NCI-H2227 treated with DMSO at 0.1 percent for 48 hours (cell line): ENCODE measurements at regions not wholly inside any gene's neighbourhood (a gene's known extent, or its start where the extent isn't known, plus 50 kb on each side); places are given as distances from the start of the nearest gene placed in this dataset.

Experiments
- DNase-seq: peaks from one replicate; lab custom pipeline; 2025; lab: John Stamatoyannopoulos, UW

- no peak for DNase-seq
Observed at GRCh38 chr17:79539944-79540705, 70.7 kb downstream of the RBFOX3 start.

- DNase-seq: no peak
Observed at GRCh38 chr17:79538291-79538690, 72.6 kb downstream of the RBFOX3 start.

- no peak for DNase-seq
Observed at GRCh38 chr17:79537686-79538085, 73.2 kb downstream of the RBFOX3 start.

GRCh38 chr17:79537061-79537460 lies 73.8 kb downstream of the RBFOX3 start:
- DNase-seq: no peak

- no peak for DNase-seq
Observed at GRCh38 chr17:79536212-79536840, 74.5 kb downstream of the RBFOX3 start.

GRCh38 chr17:79535728-79536025 lies 75.2 kb downstream of the RBFOX3 start:
- no peak for DNase-seq

GRCh38 chr17:79534851-79535727 lies 75.8 kb downstream of the RBFOX3 start:
- DNase-seq: no peak

- DNase-seq: no peak
Observed at GRCh38 chr17:79534111-79534510, 76.7 kb downstream of the RBFOX3 start.

GRCh38 chr17:79533116-79533515 lies 77.7 kb downstream of the RBFOX3 start:
- DNase-seq: no peak

GRCh38 chr17:79532107-79532790 lies 78.6 kb downstream of the RBFOX3 start:
- DNase-seq: no peak

GRCh38 chr17:79531191-79532095 lies 79.4 kb downstream of the RBFOX3 start:
- no peak for DNase-seq

- no peak for DNase-seq
Observed at GRCh38 chr17:79530361-79531105, 80.3 kb downstream of the RBFOX3 start.

GRCh38 chr17:79529661-79530081 lies 81.2 kb downstream of the RBFOX3 start:
- no peak for DNase-seq

GRCh38 chr17:79528592-79529125 lies 82.2 kb downstream of the RBFOX3 start:
- DNase-seq: no peak

GRCh38 chr17:79527306-79527705 lies 83.5 kb downstream of the RBFOX3 start:
- no peak for DNase-seq

GRCh38 chr17:79525793-79526677 lies 84.8 kb downstream of the RBFOX3 start:
- DNase-seq: no peak

GRCh38 chr17:79524213-79525187 lies 86.4 kb downstream of the RBFOX3 start:
- DNase-seq: peak; percentile 47

GRCh38 chr17:79522414-79522813 lies 88.4 kb downstream of the RBFOX3 start:
- DNase-seq: no peak
